HEK293T (cell line): ENCODE measurements at regions not wholly inside any gene's neighbourhood (a gene's known extent, or its start where the extent isn't known, plus 50 kb on each side); places are given as distances from the start of the nearest gene placed in this dataset.

Experiments used
- ARNT ChIP-seq: fragments of 450-650 bp; IDR thresholded peaks from 2 replicates; pipeline ENCODE4 v1.6.1; 2017; ENCODE audit warnings: mild to moderate bottlenecking
- BHLHE40 ChIP-seq: fragments of 450-650 bp; IDR thresholded peaks from 2 replicates; pipeline ENCODE4 v1.6.1; 2016; ENCODE audit warnings: mild to moderate bottlenecking, moderate library complexity, borderline replicate concordance
- ELF4 ChIP-seq: fragments of 450-650 bp; IDR thresholded peaks from 2 replicates; pipeline ENCODE4 v1.6.1; 2017; ENCODE audit warnings: antibody characterized with exemption
- FOXK2 ChIP-seq: fragments of 450-650 bp; IDR thresholded peaks from 2 replicates; pipeline ENCODE4 v1.6.1; 2016; ENCODE audit warnings: mild to moderate bottlenecking
- FOXM1 ChIP-seq: fragments of 450-650 bp; IDR thresholded peaks from 2 replicates; pipeline ENCODE4 v1.6.1; 2017; ENCODE audit warnings: mild to moderate bottlenecking, borderline replicate concordance
- L3MBTL2 ChIP-seq: fragments of 450-650 bp; conservative IDR thresholded peaks from 2 replicates; pipeline ENCODE4 v1.6.1; 2016; ENCODE audit warnings: mild to moderate bottlenecking
- SP1 ChIP-seq: fragments of 450-650 bp; IDR thresholded peaks from 2 replicates; pipeline ENCODE4 v1.6.1; 2017
- ZNF384 ChIP-seq: fragments of 450-650 bp; IDR thresholded peaks from 2 replicates; pipeline ENCODE4 v1.6.1; 2016
- TF ChIP-seq, protein P1 (sequence below): fragments of 450-650 bp; IDR thresholded peaks from 2 replicates; pipeline ENCODE4 v1.6.1; 2016

DNA sequence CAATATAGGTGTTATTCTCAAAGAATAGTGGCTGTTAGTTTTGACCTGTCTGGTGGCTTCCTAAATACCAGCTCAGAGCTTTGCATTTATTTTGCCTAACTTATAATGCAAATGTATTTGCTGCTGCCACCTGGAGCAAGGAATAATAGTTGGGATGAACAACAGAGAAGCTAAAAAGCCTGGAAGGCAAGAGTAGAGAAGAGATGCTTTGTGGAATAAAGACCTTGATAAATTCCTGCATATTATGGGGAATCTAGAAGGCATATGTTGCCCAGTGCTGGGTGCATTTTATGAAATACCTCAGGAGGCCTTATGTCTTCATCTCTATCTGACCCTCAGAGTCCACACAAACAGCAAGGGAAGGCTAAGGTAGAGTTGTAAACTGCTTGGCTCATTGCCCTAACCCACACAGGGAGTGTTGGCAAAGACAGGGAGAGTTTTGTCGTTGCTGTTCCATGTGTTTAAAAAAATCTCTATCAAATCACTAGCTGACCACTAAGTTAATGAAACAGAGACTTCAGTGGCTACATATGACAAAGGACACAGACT, 53.7 kb upstream of the SCAF11 start:
- TF ChIP-seq FOXM1, result no peak
- TF ChIP-seq, protein P1, sequence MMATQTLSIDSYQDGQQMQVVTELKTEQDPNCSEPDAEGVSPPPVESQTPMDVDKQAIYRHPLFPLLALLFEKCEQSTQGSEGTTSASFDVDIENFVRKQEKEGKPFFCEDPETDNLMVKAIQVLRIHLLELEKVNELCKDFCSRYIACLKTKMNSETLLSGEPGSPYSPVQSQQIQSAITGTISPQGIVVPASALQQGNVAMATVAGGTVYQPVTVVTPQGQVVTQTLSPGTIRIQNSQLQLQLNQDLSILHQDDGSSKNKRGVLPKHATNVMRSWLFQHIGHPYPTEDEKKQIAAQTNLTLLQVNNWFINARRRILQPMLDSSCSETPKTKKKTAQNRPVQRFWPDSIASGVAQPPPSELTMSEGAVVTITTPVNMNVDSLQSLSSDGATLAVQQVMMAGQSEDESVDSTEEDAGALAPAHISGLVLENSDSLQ, result no peak
- TF ChIP-seq FOXK2, result no peak
- TF ChIP-seq L3MBTL2, result no peak
- no peak for TF ChIP-seq ZNF384
- TF ChIP-seq ARNT, result no peak
- TF ChIP-seq SP1, result no peak
- TF ChIP-seq BHLHE40, result no peak
- no peak for TF ChIP-seq ELF4
